OCI-LY1 (cell line): ENCODE measurements at regions not wholly inside any gene's neighbourhood (a gene's known extent, or its start where the extent isn't known, plus 50 kb on each side); places are given as distances from the start of the nearest gene placed in this dataset.

ENCODE experiments used
- H2AFZ ChIP-seq: fragments of 200-600 bp; sonication (generic), shearing (Covaris generic); 2 replicates; pipeline ENCODE4 v1.6.0; 2014; ENCODE audit warnings: antibody characterized with exemption, mild to moderate bottlenecking, low read length
- H3F3A ChIP-seq: fragments of 200-600 bp; sonication (generic), shearing (Covaris generic); 2 replicates; pipeline ENCODE4 v1.6.0; 2014; ENCODE audit warnings: mild to moderate bottlenecking, antibody characterized with exemption, low read length, moderate library complexity; ENCODE audit not compliant: insufficient read depth
- H3K27ac ChIP-seq: fragments of 200-600 bp; sonication (generic); 2 replicates; pipeline ENCODE4 v1.5.1; 2014; ENCODE audit warnings: low read length, mixed run types, mild to moderate bottlenecking, low read depth; ENCODE audit not compliant: poor library complexity, severe bottlenecking
- H3K27me3 ChIP-seq: fragments of 200-600 bp; sonication (generic); 2 replicates; pipeline ENCODE4 v1.6.0; 2014; ENCODE audit warnings: antibody characterized with exemption, mild to moderate bottlenecking, low read length, moderate library complexity; ENCODE audit not compliant: insufficient read depth
- H3K36me3 ChIP-seq: fragments of 200-600 bp; sonication (generic); 2 replicates; pipeline ENCODE4 v1.6.1; 2014; ENCODE audit warnings: mild to moderate bottlenecking, antibody characterized with exemption, low read length, moderate library complexity, mixed read lengths; ENCODE audit not compliant: insufficient read depth
- H3K4me1 ChIP-seq: fragments of 200-600 bp; sonication (generic); 2 replicates; pipeline ENCODE4 v1.5.1; 2014; ENCODE audit warnings: mild to moderate bottlenecking, low read length, moderate library complexity; ENCODE audit not compliant: insufficient read depth, severe bottlenecking
- H3K4me2 ChIP-seq: fragments of 200-600 bp; sonication (generic), shearing (Covaris generic); 2 replicates; pipeline ENCODE4 v1.6.1; 2014; ENCODE audit warnings: low read length
- H3K4me3 ChIP-seq: fragments of 200-600 bp; sonication (generic); 2 replicates; pipeline ENCODE4 v1.5.1; 2014; ENCODE audit warnings: low read length, low read depth, mild to moderate bottlenecking, mixed read lengths; ENCODE audit not compliant: poor library complexity, severe bottlenecking
- H3K79me2 ChIP-seq: fragments of 200-600 bp; shearing (Covaris generic); 2 replicates; pipeline ENCODE4 v1.6.1; 2016; ENCODE audit warnings: mixed run types, low read length, mixed read lengths; ENCODE audit not compliant: insufficient read depth
- H3K9ac ChIP-seq: fragments of 200-600 bp; sonication (generic), shearing (Covaris generic); 2 replicates; pipeline ENCODE4 v1.6.1; 2014; ENCODE audit warnings: mild to moderate bottlenecking, low read length, mixed read lengths
- H3K9me2 ChIP-seq: fragments of 200-600 bp; sonication (generic), shearing (Covaris generic); 2 replicates; pipeline ENCODE4 v1.6.1; 2014; ENCODE audit warnings: low read depth, mild to moderate bottlenecking, low read length, mixed read lengths
- H3K9me3 ChIP-seq: fragments of 200-600 bp; shearing (Covaris generic); 2 replicates; pipeline ENCODE4 v1.6.1; 2014; ENCODE audit warnings: low read length, mixed read lengths
- H4K20me1 ChIP-seq: fragments of 200-600 bp; sonication (generic), shearing (Covaris generic); 2 replicates; pipeline ENCODE4 v1.6.0; 2016; ENCODE audit warnings: mild to moderate bottlenecking, low read length; ENCODE audit not compliant: insufficient read depth
- CTCF ChIP-seq: fragments of 200-600 bp; sonication (generic), shearing (Covaris generic); IDR thresholded peaks from 2 replicates; pipeline ENCODE4 v1.5.1; 2017; ENCODE audit warnings: mild to moderate bottlenecking, antibody characterized with exemption, low read length, moderate library complexity, mixed read lengths
- EZH2 ChIP-seq: fragments of 200-600 bp; sonication (generic), shearing (Covaris generic); IDR thresholded peaks from 2 replicates; pipeline ENCODE4 v1.8.0; 2017; ENCODE audit warnings: borderline replicate concordance, mixed run types, mild to moderate bottlenecking, antibody characterized with exemption, low read length, moderate library complexity, mixed read lengths

DNA sequence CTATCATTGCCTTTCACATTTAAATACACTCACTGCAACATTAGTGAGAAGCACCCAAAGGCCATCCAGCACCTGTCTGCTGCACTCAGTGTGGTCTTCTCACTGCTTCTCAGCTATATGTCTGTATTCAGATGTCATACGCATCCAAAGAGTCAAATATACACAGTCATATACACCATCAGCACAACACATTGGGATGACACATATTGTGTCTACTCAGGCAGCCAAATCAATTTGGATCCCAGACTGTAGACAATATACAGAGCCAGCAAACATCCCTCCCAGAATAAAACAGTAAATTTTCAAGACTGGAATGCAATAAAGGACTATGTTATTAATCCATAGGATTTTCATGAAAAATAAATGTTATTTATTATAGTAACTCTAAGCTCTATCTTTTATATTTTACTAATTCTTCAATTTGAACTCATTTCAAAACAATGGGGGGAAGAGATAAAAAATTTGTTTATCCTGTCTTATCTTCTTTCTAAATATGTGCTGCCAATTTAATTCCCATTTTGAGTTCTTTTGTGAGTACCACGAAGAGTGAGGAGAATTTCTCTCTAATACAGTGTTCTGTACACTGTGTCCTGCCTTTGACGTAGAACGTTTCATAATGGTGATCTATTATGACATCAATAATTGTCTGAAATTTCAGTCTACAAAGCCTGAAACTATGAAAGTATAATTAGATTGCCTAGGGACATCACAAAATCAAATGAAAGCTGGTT lies 602.2 kb upstream of the CXADR start:
- Histone ChIP-seq H3K4me3 (no peak overlapping the region), H3K27ac (no peak overlapping the region), H3K4me2 (no peak overlapping the region), H3K9me2 (no peaks in the 10 kb centered on the region), H4K20me1 (no peaks in the 10 kb centered on the region), H3K79me2 (no peaks in the 10 kb centered on the region), H3K4me1 (no peaks in the 10 kb centered on the region), H3K36me3 (no peaks in the 10 kb centered on the region), H3K27me3 (no peaks in the 10 kb centered on the region), H3K9me3 (no peaks in the 10 kb centered on the region), H3F3A (no peaks in the 10 kb centered on the region), H3K9ac (no peak overlapping the region), H2AFZ (no peak overlapping the region)
- TF ChIP-seq CTCF (no peak), EZH2 (no peak)

- no peak overlapping the region for H3K4me3 ChIP-seq
- no peaks in the 10 kb centered on the region for H3F3A ChIP-seq
- H3K79me2 ChIP-seq = no peaks in the 10 kb centered on the region
- H3K9me2 ChIP-seq = no peaks in the 10 kb centered on the region
- no peaks in the 10 kb centered on the region for H4K20me1 ChIP-seq
- no peaks in the 10 kb centered on the region for H3K36me3 ChIP-seq
- no peak overlapping the region for H3K4me2 ChIP-seq
- no peak overlapping the region for H3K9ac ChIP-seq
- no peaks in the 10 kb centered on the region for H3K4me1 ChIP-seq
- no peak overlapping the region for H2AFZ ChIP-seq
- TF ChIP-seq EZH2 = no peak
- TF ChIP-seq CTCF = no peak
- no peak overlapping the region for H3K27ac ChIP-seq
- no peaks in the 10 kb centered on the region for H3K27me3 ChIP-seq
- H3K9me3 ChIP-seq = no peaks in the 10 kb centered on the region
Measured at GRCh38 chr21:16911166-16911607, 601.7 kb upstream of the CXADR start.

DNA sequence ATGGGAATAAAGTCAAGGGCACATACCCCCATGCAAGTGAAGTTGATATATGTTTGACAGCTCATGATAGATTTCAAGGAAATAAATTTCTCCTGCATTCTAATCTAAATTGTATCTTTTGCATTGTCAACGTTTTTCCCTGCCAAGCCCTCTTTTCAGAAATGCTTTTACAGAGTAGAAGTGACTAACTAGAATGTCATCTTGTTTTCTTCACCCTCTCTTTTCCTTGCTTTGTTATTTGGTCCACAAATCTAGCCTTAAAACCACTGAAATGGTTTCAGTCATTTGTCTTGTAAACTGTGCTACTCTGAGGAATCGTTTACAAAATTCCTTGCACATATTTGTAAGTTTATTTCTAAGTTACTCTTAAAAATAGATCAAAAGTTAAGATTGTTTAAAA lies 600.8 kb upstream of the CXADR start:
- Histone ChIP-seq H3K27me3 (no peaks in the 10 kb centered on the region), H3K27ac (no peak overlapping the region), H3K9me2 (no peaks in the 10 kb centered on the region), H2AFZ (no peak overlapping the region), H3K36me3 (no peaks in the 10 kb centered on the region), H3K4me2 (no peak overlapping the region), H3F3A (no peaks in the 10 kb centered on the region), H3K4me3 (no peak overlapping the region), H3K9me3 (no peaks in the 10 kb centered on the region), H4K20me1 (no peaks in the 10 kb centered on the region), H3K9ac (no peak overlapping the region), H3K4me1 (no peaks in the 10 kb centered on the region), H3K79me2 (no peaks in the 10 kb centered on the region)
- TF ChIP-seq CTCF = no peak
- TF ChIP-seq EZH2 = no peak
